HG02642 (cell line): ENCODE measurements at regions not wholly inside any gene's neighbourhood (a gene's known extent, or its start where the extent isn't known, plus 50 kb on each side); places are given as distances from the start of the nearest gene placed in this dataset.

Experiments used
- ATAC-seq: cut with Tn5 transposase; IDR thresholded peaks from one replicate; pipeline ENCODE4 v1.9.1; 2021; ENCODE audit warnings: mild to moderate bottlenecking; ENCODE audit not compliant: unreplicated experiment, poor library complexity

DNA sequence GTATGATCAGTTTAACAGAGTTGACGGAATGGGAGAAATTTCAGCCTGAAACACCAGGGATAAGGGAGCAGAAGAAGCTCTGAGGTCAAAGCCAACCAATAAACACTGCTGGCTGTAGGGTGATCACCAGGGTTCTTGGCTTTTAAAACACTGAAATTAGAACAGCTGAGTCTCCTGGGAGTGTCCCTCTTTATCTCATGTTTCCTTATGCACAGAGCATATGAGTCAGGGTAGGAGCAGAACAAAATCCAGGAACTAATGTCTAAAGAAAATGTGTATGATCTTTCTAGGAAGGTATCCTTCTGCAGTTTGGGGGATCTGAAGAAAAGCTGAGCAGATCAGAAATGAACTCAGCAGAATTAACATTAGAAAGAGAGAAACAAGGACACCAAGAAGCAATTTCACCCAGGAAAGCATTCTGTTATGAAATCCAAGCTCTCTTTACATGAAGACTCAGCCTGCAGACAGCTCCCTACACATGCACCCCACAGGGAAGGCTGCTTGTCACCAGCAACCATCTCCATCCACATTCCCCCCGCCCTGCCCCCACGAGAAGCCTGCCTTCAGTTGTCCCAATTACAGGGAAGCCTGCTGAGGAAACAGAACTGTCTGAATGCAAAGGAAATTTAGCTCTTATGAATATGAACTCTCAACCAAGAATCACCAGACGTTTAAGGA, 469.7 kb downstream of the PDCD6IP start:
- no peak for ATAC-seq

DNA sequence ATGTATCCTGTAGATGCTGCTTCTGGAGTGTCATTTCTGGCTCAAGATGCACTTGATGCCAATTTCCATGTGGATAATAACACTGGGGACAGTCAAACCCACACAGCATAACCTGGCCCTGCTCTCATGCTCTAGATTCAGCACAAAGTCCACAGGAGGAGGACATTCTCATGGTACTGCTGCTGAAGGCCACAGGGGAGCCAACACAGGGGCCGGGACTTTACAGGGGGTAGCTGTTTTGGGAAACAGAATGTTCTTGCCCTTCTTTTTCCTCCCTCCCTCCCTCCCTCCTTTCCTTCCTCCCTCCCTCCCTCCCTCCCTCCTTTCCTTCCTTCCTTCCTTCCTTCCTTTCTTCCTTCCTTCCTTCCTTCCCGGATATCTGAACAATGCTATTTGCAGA, 477.4 kb downstream of the PDCD6IP start:
- ATAC-seq, result no peak

- no peak for ATAC-seq
Observed at GRCh38 chr3:34276342-34276741, 477.9 kb downstream of the PDCD6IP start.

DNA sequence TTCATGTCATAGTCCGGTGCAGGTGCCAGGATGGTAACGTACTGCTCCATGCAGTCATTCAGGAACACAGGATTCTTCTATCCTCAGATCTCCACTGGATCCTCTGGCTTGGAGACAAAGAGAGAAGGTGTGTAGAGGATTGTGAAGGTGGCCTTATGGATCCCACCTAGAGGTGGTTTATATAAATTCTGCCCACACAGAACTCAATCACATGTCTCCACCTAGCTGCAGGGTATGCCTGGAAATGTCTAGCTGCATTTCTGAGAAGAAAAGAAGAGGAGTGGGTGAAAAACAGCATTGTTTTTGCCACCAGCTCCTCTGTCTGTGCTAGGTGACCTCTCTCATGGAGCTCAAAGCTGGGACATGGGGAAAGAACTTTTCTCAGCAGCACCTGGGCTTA, 478.7 kb downstream of the PDCD6IP start:
- ATAC-seq, result no peak

DNA sequence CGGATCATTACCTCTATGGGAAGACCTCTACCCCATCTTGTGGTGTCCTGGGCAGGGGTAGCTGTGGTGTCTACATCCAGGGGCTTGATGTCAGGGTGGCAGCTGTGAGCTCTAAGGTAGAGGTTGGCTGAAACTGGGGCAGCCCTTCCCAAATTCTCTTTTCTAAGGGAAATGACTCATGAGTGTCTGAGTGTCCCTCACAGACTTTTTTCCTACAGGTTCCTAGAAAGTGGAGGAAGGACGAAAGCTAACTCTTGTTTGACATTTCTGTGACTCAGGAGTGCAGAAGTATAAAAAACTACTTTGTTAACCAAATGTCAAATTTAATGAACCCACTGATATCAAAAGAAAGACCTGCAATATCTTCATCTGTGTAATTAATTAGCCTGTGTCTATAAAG, 481.5 kb downstream of the PDCD6IP start:
- no peak for ATAC-seq

DNA sequence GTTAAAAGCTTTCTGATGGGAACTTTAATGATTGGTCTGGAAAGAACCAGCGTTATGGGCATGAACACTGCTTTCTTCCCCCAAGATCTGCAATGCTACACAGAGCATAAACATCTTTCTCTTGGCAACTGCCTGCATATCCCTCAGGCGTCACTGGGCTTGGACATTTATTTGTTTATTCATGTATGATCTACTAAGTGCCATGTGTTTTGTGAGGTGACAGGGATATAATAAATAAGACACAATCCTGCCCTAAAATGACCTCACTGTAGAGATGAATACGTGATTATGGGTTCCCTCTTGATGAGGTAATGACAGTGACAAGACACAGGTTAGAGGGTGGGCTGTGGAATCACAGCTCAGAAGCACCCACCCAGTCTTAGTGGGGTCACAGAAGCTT, 485.3 kb downstream of the PDCD6IP start:
- no peak for ATAC-seq

DNA sequence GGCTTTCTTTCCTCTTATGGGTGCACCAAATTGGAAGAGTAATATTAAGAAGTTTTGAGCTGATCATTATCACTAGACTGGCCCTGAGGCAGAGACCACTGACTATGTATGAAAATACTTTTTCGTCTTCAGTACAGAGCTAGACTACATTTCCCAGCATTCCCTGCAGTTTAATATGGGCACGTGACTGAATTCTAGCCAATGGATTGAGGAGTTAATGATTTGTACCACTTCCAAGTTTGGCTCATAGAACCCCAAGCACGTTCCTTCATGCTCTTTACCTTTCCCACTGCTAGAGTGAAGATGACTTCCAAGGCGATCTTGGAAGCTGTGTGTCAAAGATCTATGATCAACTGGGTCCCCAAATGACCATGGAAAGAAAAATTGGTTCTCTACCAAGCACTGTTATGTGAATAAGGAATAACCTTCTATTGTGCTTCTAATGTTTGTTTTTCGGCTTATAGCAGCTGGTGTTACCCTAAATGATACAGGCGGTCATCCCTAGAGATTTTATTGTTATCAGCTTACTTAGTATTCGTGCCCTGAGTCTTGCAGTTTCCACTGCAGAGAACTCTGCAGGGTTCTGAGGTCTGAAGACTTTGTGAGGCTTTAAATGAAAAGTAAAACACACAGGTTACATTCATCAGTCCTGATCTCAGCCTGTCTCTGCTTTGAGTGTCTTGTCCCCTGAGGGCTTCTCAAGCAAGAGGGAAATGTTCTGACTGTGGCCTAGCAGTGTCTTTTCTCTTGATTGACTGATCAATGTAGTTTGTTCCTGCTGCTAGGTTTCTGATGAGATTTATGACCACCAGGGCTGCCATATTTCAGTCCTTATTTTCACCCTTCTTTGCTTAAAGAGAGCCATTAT, 486.8 kb downstream of the PDCD6IP start:
- no peak for ATAC-seq

- ATAC-seq, result no peak
Observed at GRCh38 chr3:34285827-34286188, 487.4 kb downstream of the PDCD6IP start.

GRCh38 chr3:34292605-34293300, 494.3 kb downstream of the PDCD6IP start:
- no peak for ATAC-seq

DNA sequence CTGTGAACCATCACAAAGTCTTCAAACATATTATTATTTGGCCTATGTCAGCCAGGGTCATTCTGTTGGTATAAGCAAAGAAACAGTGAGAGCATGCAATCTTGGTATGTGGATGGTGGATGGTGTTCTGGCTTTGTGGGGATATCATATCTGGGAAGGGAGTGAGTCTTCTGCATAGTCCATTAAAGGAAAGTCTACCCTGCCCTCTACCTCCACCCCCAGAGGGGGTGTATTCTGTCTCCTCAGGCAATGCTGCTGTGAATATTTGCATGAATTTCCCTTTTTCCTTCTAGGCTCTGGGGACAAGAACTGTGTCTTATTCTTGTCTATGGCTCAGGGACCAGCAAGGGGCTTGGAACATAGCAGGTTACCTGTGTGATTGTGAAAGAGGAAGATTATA, 495.8 kb downstream of the PDCD6IP start:
- ATAC-seq, result no peak

- ATAC-seq, result no peak
Observed at GRCh38 chr3:34296796-34297195, 498.4 kb downstream of the PDCD6IP start.

DNA sequence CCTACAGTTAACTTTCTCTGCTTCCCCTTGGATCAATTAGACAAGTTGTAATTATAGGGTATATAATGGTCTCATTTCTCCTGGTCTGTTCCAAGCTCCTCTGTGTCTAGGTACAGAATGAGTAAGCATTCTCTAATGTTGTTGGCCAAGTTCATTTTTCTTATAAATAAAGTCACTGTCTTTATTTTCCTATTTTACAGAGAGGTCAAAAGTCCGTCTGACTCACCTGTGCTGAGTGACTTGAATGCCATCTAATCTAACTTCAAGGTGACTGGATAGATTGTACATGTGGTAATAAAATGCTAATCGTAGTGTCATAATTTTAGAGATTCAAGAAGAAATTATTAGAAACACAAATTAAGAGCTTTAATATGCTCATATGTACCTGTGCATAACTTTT, 500.2 kb downstream of the PDCD6IP start:
- no peak for ATAC-seq

DNA sequence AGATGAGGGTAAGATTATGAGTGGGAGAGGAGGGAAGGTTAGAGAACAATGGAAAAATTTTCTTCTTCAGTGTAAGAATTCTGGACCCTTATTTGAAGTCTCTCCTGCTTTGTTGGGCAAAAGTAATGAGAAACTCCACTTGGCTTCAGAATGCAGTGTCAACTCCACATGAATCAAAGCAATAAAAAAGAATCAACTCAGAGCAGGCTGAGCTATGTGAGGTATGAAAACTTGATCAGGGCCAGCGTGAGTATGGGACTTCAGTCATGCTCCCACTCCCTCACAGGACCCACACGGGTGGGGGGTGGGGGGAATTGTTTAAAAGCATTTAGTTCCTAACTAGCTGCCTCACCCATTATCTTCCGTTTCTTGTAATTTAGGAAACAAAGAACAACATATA, 502.2 kb downstream of the PDCD6IP start:
- ATAC-seq, result no peak

- no peak for ATAC-seq
Observed at GRCh38 chr3:34301313-34301712, 502.9 kb downstream of the PDCD6IP start.

DNA sequence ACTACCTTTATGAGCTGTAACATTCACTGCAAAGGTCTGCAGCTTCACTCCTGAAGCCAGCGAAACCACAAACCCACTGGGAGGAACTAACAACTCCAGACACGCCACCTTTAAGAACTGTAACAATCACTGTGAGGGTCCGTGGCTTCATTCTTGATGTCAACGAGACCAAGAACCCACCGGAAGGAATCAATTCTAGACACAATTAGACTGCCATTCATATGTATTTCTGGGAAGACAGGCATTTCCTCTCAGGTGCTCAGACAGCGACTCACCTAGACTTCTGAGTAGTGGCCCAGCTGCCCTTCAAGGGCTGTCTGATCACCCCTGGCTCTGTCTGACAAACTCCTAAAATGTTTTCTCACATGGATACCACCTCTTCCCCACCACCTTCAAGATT, 506.8 kb downstream of the PDCD6IP start:
- ATAC-seq, result no peak

- no peak for ATAC-seq
Observed at GRCh38 chr3:34312684-34313083, 514.3 kb downstream of the PDCD6IP start.

DNA sequence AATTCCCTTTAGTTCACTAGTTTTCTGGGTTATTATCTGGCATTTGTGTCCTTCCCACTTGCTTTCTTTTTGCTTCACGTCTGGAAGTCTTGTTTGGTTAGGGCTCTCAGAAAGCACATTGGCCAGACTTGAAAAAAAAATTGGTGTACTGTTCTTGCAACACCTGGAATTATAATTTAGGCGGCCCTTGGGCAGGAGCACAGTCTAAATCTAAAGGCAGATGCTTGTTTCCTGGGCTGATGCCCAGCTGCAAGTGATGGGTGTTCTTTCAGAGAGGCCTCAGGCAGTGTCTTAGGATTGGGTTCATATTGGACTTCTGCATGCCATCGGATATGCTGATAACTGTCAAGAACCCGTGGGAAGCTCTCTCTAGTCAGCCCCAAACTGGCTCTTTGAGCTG, 521.5 kb downstream of the PDCD6IP start:
- ATAC-seq, result no peak

DNA sequence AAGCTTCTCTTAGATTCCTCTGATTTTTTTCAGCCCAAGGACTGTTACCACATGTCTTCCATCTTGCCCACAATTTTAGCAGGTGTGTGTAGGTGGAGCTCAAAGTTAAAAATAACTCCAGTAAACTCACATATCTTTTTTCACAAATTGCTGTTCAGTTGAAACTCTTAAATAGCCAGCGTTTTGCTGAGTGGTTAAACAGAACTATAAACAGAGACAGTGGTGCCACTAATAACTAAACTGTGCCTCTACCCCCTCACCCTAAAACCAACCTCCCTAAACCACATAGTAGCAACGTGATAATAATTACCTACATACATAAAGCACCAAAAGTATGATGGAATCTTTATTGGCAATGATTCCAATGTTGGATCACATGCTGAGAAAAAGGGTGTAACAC, 525.1 kb downstream of the PDCD6IP start:
- peak; percentile 83 for ATAC-seq

GRCh38 chr3:34346656-34347055, 548.2 kb downstream of the PDCD6IP start:
- no peak for ATAC-seq

DNA sequence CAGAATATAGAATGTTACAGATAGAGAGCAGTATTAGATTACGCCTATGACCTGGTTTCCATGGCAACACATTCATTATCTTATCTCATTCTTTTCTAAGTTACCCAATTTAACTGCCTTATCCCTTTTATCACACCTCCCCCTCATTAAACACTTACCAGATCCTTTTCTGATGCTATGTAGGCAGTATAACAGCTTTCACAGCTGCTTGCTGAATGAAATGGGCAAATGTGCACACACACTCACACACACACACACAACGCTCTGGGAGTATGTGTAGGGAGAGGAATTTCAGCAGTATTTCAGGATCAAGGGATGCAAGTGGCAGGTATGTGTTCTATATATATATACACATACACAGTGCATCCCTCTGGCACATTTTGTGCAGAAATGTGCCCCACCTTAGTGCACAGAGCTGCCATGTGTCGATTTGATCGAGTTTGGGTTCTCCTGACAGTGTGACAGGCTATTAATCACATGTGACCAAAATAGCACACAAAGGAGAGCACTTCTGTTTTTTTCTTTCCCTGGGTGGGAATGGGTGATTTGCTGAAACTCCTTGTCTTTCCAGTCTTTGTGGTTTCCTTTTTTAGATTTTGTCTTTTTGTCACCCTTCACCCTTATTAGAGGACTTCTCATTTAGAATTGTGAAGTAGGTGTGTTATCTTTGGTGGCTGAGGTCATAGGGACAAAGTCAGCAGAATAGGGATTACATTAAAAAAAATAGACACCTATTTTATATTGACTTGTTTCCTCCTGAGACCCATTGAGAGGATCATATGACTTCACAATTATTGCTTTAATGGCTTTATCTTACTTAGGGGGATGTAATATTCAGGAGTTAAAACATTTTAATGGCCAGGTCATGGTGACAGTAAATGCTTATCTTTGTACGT, 553.7 kb downstream of the PDCD6IP start:
- ATAC-seq, result no peak
